GM23338 (cell line): ENCODE measurements at regions not wholly inside any gene's neighbourhood (a gene's known extent, or its start where the extent isn't known, plus 50 kb on each side); places are given as distances from the start of the nearest gene placed in this dataset.
"Not testable (repeated sequence)": the region's sequence is repeated elsewhere in the genome, so short reads cannot be mapped to it uniquely, and the experiment has no call there.

Experiments used
- ATAC-seq: fragments of 200-7000 bp; cut with Tn5 transposase; 3 replicates; pipeline ENCODE4 v1.9.1; 2020
- DNase-seq: peaks from one replicate; pipeline ENCODE4 v3.0.0-alpha.2; 2015; ENCODE audit warnings: low spot score
- H2AFZ ChIP-seq: fragments of 200-600 bp; sonication (generic); 2 replicates; pipeline ENCODE4 v1.8.0; 2016; ENCODE audit warnings: antibody characterized with exemption, mild to moderate bottlenecking, moderate library complexity
- H3F3A ChIP-seq: fragments of 200-600 bp; sonication (generic); replicated peaks from 2 replicates; pipeline ENCODE4 v1.8.0; 2017; ENCODE audit warnings: antibody characterized with exemption, mixed run types, low read depth
- H3K27ac ChIP-seq: fragments of 200-600 bp; sonication (generic); 2 replicates; pipeline ENCODE4 v1.6.1; 2016; ENCODE audit warnings: low read depth
- H3K27me3 ChIP-seq: fragments of 200-600 bp; sonication (generic); 2 replicates; pipeline ENCODE4 v1.8.0; 2016; ENCODE audit warnings: mild to moderate bottlenecking, mixed run types, moderate library complexity; ENCODE audit not compliant: insufficient read depth
- H3K36me3 ChIP-seq: fragments of 200-600 bp; sonication (generic); 2 replicates; pipeline ENCODE4 v1.8.0; 2016; ENCODE audit warnings: mild to moderate bottlenecking; ENCODE audit not compliant: insufficient read depth
- H3K4me1 ChIP-seq: fragments of 200-600 bp; sonication (generic); 2 replicates; pipeline ENCODE4 v1.8.0; 2016; ENCODE audit warnings: mild to moderate bottlenecking, moderate library complexity; ENCODE audit not compliant: insufficient read depth
- H3K4me2 ChIP-seq: fragments of 200-600 bp; sonication (generic); 2 replicates; pipeline ENCODE4 v1.7.1; 2017; ENCODE audit warnings: mixed run types
- H3K4me3 ChIP-seq: fragments of 200-600 bp; sonication (generic); 2 replicates; pipeline ENCODE4 v1.6.1; 2016; ENCODE audit warnings: mixed run types
- H3K79me2 ChIP-seq: fragments of 200-600 bp; sonication (generic); replicated peaks from 2 replicates; pipeline ENCODE4 v1.8.0; 2017; ENCODE audit warnings: mild to moderate bottlenecking; ENCODE audit not compliant: insufficient read depth
- H3K9me2 ChIP-seq: fragments of 200-600 bp; sonication (generic); 2 replicates; pipeline ENCODE4 v1.8.0; 2017; ENCODE audit not compliant: insufficient read depth
- H4K20me1 ChIP-seq: fragments of 200-600 bp; sonication (generic); replicated peaks from 2 replicates; pipeline ENCODE4 v1.8.0; 2017; ENCODE audit warnings: mild to moderate bottlenecking; ENCODE audit not compliant: insufficient read depth
- H3K27ac Mint-ChIP-seq: 2 replicates; pipeline ENCODE4 v1.8.0; 2020; ENCODE audit warnings: inconsistent platforms, mild to moderate bottlenecking, moderate library complexity, mixed read lengths
- H3K27me3 Mint-ChIP-seq: 3 replicates; pipeline ENCODE4 v1.8.0; 2022; ENCODE audit warnings: low read depth, mild to moderate bottlenecking, moderate library complexity, mixed read lengths, inconsistent platforms; ENCODE audit not compliant: insufficient read depth, poor library complexity
- H3K36me3 Mint-ChIP-seq: 3 replicates; pipeline ENCODE4 v1.8.0; 2021; ENCODE audit warnings: low read depth, mild to moderate bottlenecking, inconsistent platforms, moderate library complexity, mixed read lengths
- H3K4me1 Mint-ChIP-seq: 3 replicates; pipeline ENCODE4 v1.8.0; 2020; ENCODE audit warnings: mild to moderate bottlenecking, inconsistent platforms, mixed read lengths
- H3K4me3 Mint-ChIP-seq: 3 replicates; pipeline ENCODE4 v1.8.0; 2021; ENCODE audit warnings: moderate library complexity, mild to moderate bottlenecking, inconsistent platforms, mixed read lengths
- H3K9me3 Mint-ChIP-seq: 3 replicates; pipeline ENCODE4 v1.8.0; 2020; ENCODE audit warnings: moderate library complexity, mild to moderate bottlenecking, inconsistent platforms, mixed read lengths
- CREB1 ChIP-seq: fragments of 250-450 bp; sonication (Bioruptor Pico); IDR thresholded peaks from 2 replicates; pipeline ENCODE4 v1.5.0; 2020; ENCODE audit warnings: low read depth, mild to moderate bottlenecking, moderate library complexity
- EZH2 ChIP-seq: fragments of 200-600 bp; sonication (generic); IDR thresholded peaks from one replicate; pipeline ENCODE4 v1.8.0; 2017; ENCODE audit warnings: antibody characterized with exemption, mild to moderate bottlenecking, low read depth; ENCODE audit not compliant: unreplicated experiment
- EZH2phosphoT487 ChIP-seq: fragments of 200-600 bp; sonication (generic); IDR thresholded peaks from one replicate; pipeline ENCODE4 v1.8.1; 2018; ENCODE audit warnings: antibody characterized with exemption; ENCODE audit not compliant: unreplicated experiment
- JUNB ChIP-seq: IDR thresholded peaks from one replicate; pipeline ENCODE4 v1.6.1; 2016; ENCODE audit warnings: antibody characterized with exemption; ENCODE audit not compliant: unreplicated experiment
- NANOG ChIP-seq: IDR thresholded peaks from 2 replicates; pipeline ENCODE4 v1.6.1; 2016; ENCODE audit warnings: antibody characterized with exemption, borderline replicate concordance
- POLR2AphosphoS5 ChIP-seq: IDR thresholded peaks from 2 replicates; pipeline ENCODE4 v1.6.1; 2016; ENCODE audit warnings: antibody characterized with exemption, low read depth
- REST ChIP-seq: IDR thresholded peaks from one replicate; pipeline ENCODE4 v1.6.1; 2018; ENCODE audit warnings: antibody characterized with exemption; ENCODE audit not compliant: unreplicated experiment
- STAT1 ChIP-seq: IDR thresholded peaks from one replicate; pipeline ENCODE4 v1.6.1; 2016; ENCODE audit warnings: antibody characterized with exemption; ENCODE audit not compliant: unreplicated experiment
- ZNF114 ChIP-seq: fragments of 250-450 bp; sonication (Bioruptor Pico); IDR thresholded peaks from 2 replicates; pipeline ENCODE4 v1.5.0; 2020; ENCODE audit warnings: mild to moderate bottlenecking, moderate library complexity
- ZNF331 ChIP-seq: fragments of 250-450 bp; sonication (Bioruptor Pico); IDR thresholded peaks from 2 replicates; pipeline ENCODE4 v1.5.0; 2020; ENCODE audit warnings: low read depth, mild to moderate bottlenecking, moderate library complexity
- ZNF462 ChIP-seq: fragments of 250-450 bp; sonication (Bioruptor Pico); IDR thresholded peaks from 2 replicates; pipeline ENCODE4 v1.5.0; 2020; ENCODE audit warnings: mild to moderate bottlenecking, moderate library complexity
- TF ChIP-seq, protein P1 (sequence below): IDR thresholded peaks from 2 replicates; pipeline ENCODE4 v1.6.1; 2016; ENCODE audit warnings: antibody characterized with exemption

DNA sequence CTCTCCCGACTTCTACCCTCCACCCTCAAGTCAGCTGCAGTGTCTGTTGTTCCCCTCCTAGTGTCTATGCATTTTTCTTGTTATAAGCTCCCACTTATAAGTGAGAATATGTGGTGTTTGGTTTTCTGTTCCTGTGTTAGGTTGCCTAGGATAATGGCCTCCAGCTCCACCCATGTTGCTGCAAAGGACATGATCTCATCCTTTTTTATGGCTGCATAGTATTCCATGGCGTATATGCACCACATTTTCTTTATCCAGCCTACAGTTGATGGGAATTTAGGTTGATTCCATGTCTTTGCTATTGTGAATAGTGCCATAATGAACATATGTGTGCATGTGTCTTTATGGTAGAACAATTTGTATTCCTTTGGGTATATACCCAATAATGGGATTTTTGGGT is 80.7 kb downstream of the SPTSSA start:
- not testable (repeated sequence) for H3K9me2 ChIP-seq, H2AFZ ChIP-seq, ATAC-seq, H3K27me3 Mint-ChIP-seq, H3K36me3 ChIP-seq, H3K27me3 ChIP-seq, H3K36me3 Mint-ChIP-seq, H3K4me2 ChIP-seq, H3K4me3 ChIP-seq, H3F3A ChIP-seq, H3K79me2 ChIP-seq, DNase-seq, H3K27ac ChIP-seq, H3K4me3 Mint-ChIP-seq, H3K4me1 Mint-ChIP-seq, H3K4me1 ChIP-seq, H3K27ac Mint-ChIP-seq, H4K20me1 ChIP-seq, H3K9me3 Mint-ChIP-seq

DNA sequence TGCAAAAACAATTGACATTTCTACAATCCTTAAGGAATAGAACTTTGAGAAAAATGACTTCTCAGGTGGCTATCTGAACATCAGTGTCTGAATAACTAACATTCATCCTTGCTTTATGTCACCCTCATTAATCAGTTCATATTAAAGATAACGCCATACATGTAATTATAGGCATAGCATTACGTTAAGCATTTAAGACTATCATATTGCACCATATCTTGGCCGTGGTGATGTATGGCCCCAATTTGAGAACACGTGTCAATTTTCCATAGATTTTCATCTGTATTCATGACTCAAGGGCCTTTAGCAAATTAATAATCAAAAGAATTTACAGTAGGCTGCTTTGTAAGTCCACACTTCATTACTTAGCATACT is 81.6 kb downstream of the SPTSSA start:
- Mint-ChIP-seq H3K27ac (no peak overlapping the region), H3K27me3 (no peaks in the 10 kb centered on the region), H3K36me3 (no peaks in the 10 kb centered on the region), H3K4me1 (peaks cover under 1% of the 10 kb centered on the region; the same call in 1 of the 3 replicates), H3K9me3 (no peaks in the 10 kb centered on the region), H3K4me3 (no peak overlapping the region)
- no peak for ATAC-seq
- H3K36me3 ChIP-seq: no peaks in the 10 kb centered on the region
- no peak for DNase-seq
- no peak overlapping the region for H3K4me2 ChIP-seq
- no peaks in the 10 kb centered on the region for H3K9me2 ChIP-seq
- H3K27me3 ChIP-seq: no peaks in the 10 kb centered on the region
- H3K4me3 ChIP-seq: no peak overlapping the region
- no peaks in the 10 kb centered on the region for H4K20me1 ChIP-seq
- H2AFZ ChIP-seq: no peak overlapping the region
- H3K4me1 ChIP-seq: no peaks in the 10 kb centered on the region
- H3F3A ChIP-seq: no peaks in the 10 kb centered on the region
- no peak overlapping the region for H3K27ac ChIP-seq
- no peaks in the 10 kb centered on the region for H3K79me2 ChIP-seq
- TF ChIP-seq ZNF462 (CRISPR knock-in tag) (no peak), ZNF331 (no peak), REST (no peak), CREB1 (CRISPR knock-in tag) (no peak), NANOG (no peak), POLR2AphosphoS5 (no peak), JUNB (no peak), STAT1 (no peak), EZH2phosphoT487 (no peak), EZH2 (no peak), ZNF114 (CRISPR knock-in tag) (no peak)
- TF ChIP-seq, protein P1, sequence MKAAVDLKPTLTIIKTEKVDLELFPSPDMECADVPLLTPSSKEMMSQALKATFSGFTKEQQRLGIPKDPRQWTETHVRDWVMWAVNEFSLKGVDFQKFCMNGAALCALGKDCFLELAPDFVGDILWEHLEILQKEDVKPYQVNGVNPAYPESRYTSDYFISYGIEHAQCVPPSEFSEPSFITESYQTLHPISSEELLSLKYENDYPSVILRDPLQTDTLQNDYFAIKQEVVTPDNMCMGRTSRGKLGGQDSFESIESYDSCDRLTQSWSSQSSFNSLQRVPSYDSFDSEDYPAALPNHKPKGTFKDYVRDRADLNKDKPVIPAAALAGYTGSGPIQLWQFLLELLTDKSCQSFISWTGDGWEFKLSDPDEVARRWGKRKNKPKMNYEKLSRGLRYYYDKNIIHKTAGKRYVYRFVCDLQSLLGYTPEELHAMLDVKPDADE: no peak
